K562 (cell line): ENCODE measurements at regions not wholly inside any gene's neighbourhood (a gene's known extent, or its start where the extent isn't known, plus 50 kb on each side); places are given as distances from the start of the nearest gene placed in this dataset.

ENCODE experiments used
- ATAC-seq: fragments of 200-7000 bp; cut with Tn5 transposase; 3 replicates; pipeline ENCODE4 v1.9.1; 2020; ENCODE audit warnings: moderate library complexity
- BruUV-seq: library from RNA; stranded (reverse); fragments of 400-500 nt; replicated peaks from 2 replicates; lab custom pipeline; 2021; lab: Mats Ljungman, UMichigan
- CTCF ChIA-PET: fragments of 300-600 bp; formaldehyde crosslinking; extraction: SDS; loops from one replicate; lab custom pipeline; 2021; ENCODE audit warnings: low intra/inter-chr PET ratio; lab: Yijun Ruan, JAX
- POLR2A ChIA-PET: fragments of 300-600, 350-650 bp; sonication (Branson Sonifier 250); formaldehyde crosslinking; extraction: SDS; loops from one replicate; lab custom pipeline; 2021; ENCODE audit warnings: antibody characterized with exemption, inconsistent platforms; lab: Yijun Ruan, JAX
- DNase-seq, 4 experiments: peaks; one replicate each; pipeline versions ENCODE4 v3.0.0 to v3.0.0-alpha.2; 2011 to 2018; ENCODE audit warnings: low spot score in 3 of 4, mixed read lengths in 3 of 4; ENCODE audit errors: extremely low read depth in 1 of 4
- FAIRE-seq: peaks from 2 replicates; lab custom pipeline; 2011; peaks lifted over from hg19 to GRCh38; lab: Jason Lieb, UNC
- H2AFZ ChIP-seq: 2 replicates; pipeline ENCODE4 v1.6.0; 2011; ENCODE audit warnings: low read depth, low read length, control low read depth, inconsistent platforms
- H3K27ac ChIP-seq: fragments of 200-600 bp; 3 replicates; pipeline ENCODE4 v1.8.0; 2011; ENCODE audit warnings: low read depth, mild to moderate bottlenecking, control low read depth, inconsistent platforms, low read length, moderate library complexity, mixed read lengths; ENCODE audit errors: extremely low read depth
- H3K27me3 ChIP-seq, 2 experiments: fragments of 300-600 bp in 1 of 2; 2 replicates in 1 of 2; 3 replicates in 1 of 2; pipeline versions ENCODE4 v1.6.0 to v1.8.0; 2011; ENCODE audit warnings: inconsistent platforms in 2 of 2, low read length in 2 of 2, mild to moderate bottlenecking in 1 of 2, mixed read lengths in 1 of 2, moderate library complexity in 1 of 2; ENCODE audit not compliant: control insufficient read depth in 2 of 2, insufficient read depth in 2 of 2
- H3K36me3 ChIP-seq: fragments of 300-600 bp; 3 replicates; pipeline ENCODE4 v1.8.0; 2011; ENCODE audit warnings: mild to moderate bottlenecking, low read length, inconsistent platforms; ENCODE audit not compliant: control insufficient read depth, insufficient read depth
- H3K4me1 ChIP-seq, 2 experiments: fragments of 200-600 bp in 1 of 2; replicated peaks in 1 of 2; 2 replicates in 1 of 2; 3 replicates in 1 of 2; pipeline versions ENCODE4 v1.5.1 to v1.8.0; 2011; ENCODE audit warnings: inconsistent platforms in 2 of 2, low read length in 2 of 2, mild to moderate bottlenecking in 1 of 2, mixed read lengths in 1 of 2, moderate library complexity in 1 of 2; ENCODE audit not compliant: control insufficient read depth in 2 of 2, insufficient read depth in 2 of 2
- H3K4me2 ChIP-seq: 2 replicates; pipeline ENCODE4 v1.6.1; 2011; ENCODE audit warnings: low read length, control low read depth, inconsistent platforms, mixed read lengths; ENCODE audit not compliant: insufficient read depth
- H3K4me3 ChIP-seq: fragments of 200-600 bp; sonication (generic), shearing (Covaris generic); 2 replicates; pipeline ENCODE4 v1.5.1; 2016; ENCODE audit warnings: control low read depth, inconsistent platforms
- H3K79me2 ChIP-seq: fragments of 200-600 bp; 3 replicates; pipeline ENCODE4 v1.8.0; 2011; ENCODE audit warnings: low read length, inconsistent platforms; ENCODE audit not compliant: control insufficient read depth, insufficient read depth
- H3K9ac ChIP-seq, 2 experiments: 2 replicates each; pipeline versions ENCODE4 v1.6.0 to v1.6.1; 2011; ENCODE audit warnings: low read depth in 2 of 2, low read length in 2 of 2, control low read depth in 1 of 2, inconsistent platforms in 1 of 2, mild to moderate bottlenecking in 1 of 2, mixed read lengths in 1 of 2; ENCODE audit not compliant: insufficient read depth in 1 of 2
- H3K9me1 ChIP-seq: one replicate; pipeline ENCODE4 v1.6.0; 2011; ENCODE audit warnings: inconsistent platforms, mild to moderate bottlenecking, low read length, moderate library complexity; ENCODE audit not compliant: control insufficient read depth, insufficient read depth
- H3K9me3 ChIP-seq: replicated peaks from 2 replicates; pipeline ENCODE4 v1.5.1; 2011; ENCODE audit warnings: low read depth, low read length, inconsistent platforms; ENCODE audit not compliant: control insufficient read depth, insufficient read depth
- H4K20me1 ChIP-seq: replicated peaks from 2 replicates; pipeline ENCODE4 v1.6.1; 2011; ENCODE audit warnings: low read length, inconsistent platforms, mixed read lengths; ENCODE audit not compliant: control insufficient read depth, insufficient read depth
- CXXC5 ChIP-seq: fragments of 250-450 bp; sonication (Bioruptor Pico); IDR thresholded peaks from 2 replicates; pipeline ENCODE4 v1.8.0; 2022; ENCODE audit warnings: inconsistent platforms, mild to moderate bottlenecking, moderate library complexity
- RBFOX2 ChIP-seq: fragments of 200-400 bp; formaldehyde crosslinking; IDR thresholded peaks from 2 replicates; pipeline ENCODE4 v1.6.1; 2017; ENCODE audit warnings: low read depth, mild to moderate bottlenecking, low read length, moderate library complexity
- RCOR1 ChIP-seq, 2 experiments: IDR thresholded peaks; 2 replicates each; pipeline ENCODE4 v1.6.1; 2012; ENCODE audit warnings: low read depth in 2 of 2, low read length in 2 of 2, borderline replicate concordance in 1 of 2, improper control_type of control experiment in 1 of 2
- SLC30A9 ChIP-seq: fragments of 250-450 bp; sonication (Bioruptor Pico); IDR thresholded peaks from 2 replicates; pipeline ENCODE4 v1.8.0; 2022; ENCODE audit warnings: mild to moderate bottlenecking, moderate library complexity
- WGBS: fragments of 100-300 bp; shearing (Covaris generic); methylation state at CpG from one replicate; pipeline ENCODE4 v1.1.6; 2016; ENCODE audit warnings: low coverage, mixed read lengths; ENCODE audit not compliant: insufficient coverage; ENCODE audit errors: missing lambda C conversion rate; 5-methylcytosine and 5-hydroxymethylcytosine counted together
- in situ Hi-C: fragments of 300-500 bp; cut with MboI; formaldehyde crosslinking; loops from 4 replicates; pipeline ENCODE4 v1.15.0; 2018; ENCODE audit warnings: inconsistent platforms, mixed read lengths
- intact Hi-C: fragments of 100-400 bp; cut with micrococcal nuclease; formaldehyde crosslinking; loops from 2 replicates; pipeline ENCODE4 v1.14.2; 2022
- TF ChIP-seq, protein P1 (sequence below), 2 experiments: IDR thresholded peaks in 1 of 2; conservative IDR thresholded peaks in 1 of 2; 2 replicates each; pipeline ENCODE4 v1.6.1; 2016; ENCODE audit warnings: low read depth in 2 of 2, mild to moderate bottlenecking in 1 of 2, missing compliant biosample characterization in 1 of 2, missing genetic modification characterization in 1 of 2, moderate library complexity in 1 of 2
- TF ChIP-seq, protein P2 (sequence below): sonication (generic); formaldehyde crosslinking; IDR thresholded peaks from 2 replicates; pipeline ENCODE4 v1.8.0; 2022; ENCODE audit warnings: mild to moderate bottlenecking, low read depth, missing genetic modification reagents

DNA sequence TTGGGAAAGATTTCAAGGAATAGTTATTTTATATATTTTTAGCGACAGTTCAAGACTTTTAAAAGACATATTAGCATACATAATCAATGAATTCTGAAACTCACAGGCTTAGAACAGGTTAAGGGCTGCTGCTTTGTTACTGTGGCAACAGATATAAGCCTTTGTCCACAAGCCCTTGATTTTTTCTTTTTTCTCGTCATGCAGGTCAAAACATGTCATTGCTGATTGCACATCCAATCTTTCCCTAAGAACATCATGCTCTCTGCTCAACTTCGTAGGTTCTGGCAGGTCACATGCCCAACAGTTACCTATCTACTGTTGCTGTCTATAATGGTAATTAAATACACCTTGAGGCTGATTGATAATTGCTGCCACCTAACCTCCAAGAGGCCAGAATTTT lies 172.5 kb upstream of the PTPRD start:
- no peaks in the 10 kb centered on the region for H3K27me3 ChIP-seq
- FAIRE-seq: no peak
- CTCF ChIA-PET: no interaction called here
- no peak overlapping the region for H3K27ac ChIP-seq
- 0% methylated on average over 3 of the region's 3 CpGs for WGBS
- no peaks in the 10 kb centered on the region for H3K4me1 ChIP-seq
- no peaks in the 10 kb centered on the region for H3K79me2 ChIP-seq
- no peaks in the 10 kb centered on the region for H3K36me3 ChIP-seq
- no peak for DNase-seq
- H4K20me1 ChIP-seq: no peaks in the 10 kb centered on the region
- POLR2A ChIA-PET: no interaction called here
- no peak for TF ChIP-seq SLC30A9 (CRISPR knock-in tag)
- TF ChIP-seq CXXC5: no peak
- TF ChIP-seq, protein P1, sequence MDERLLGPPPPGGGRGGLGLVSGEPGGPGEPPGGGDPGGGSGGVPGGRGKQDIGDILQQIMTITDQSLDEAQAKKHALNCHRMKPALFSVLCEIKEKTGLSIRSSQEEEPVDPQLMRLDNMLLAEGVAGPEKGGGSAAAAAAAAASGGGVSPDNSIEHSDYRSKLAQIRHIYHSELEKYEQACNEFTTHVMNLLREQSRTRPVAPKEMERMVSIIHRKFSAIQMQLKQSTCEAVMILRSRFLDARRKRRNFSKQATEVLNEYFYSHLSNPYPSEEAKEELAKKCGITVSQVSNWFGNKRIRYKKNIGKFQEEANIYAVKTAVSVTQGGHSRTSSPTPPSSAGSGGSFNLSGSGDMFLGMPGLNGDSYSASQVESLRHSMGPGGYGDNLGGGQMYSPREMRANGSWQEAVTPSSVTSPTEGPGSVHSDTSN (CRISPR knock-in tag; IDR thresholded peaks at IDR 0.05; ENCODE audit: low read depth): no peak
- TF ChIP-seq, protein P1 (tag; conservative IDR thresholded peaks at IDR 0.05; ENCODE audit: low read depth): no peak
- TF ChIP-seq RCOR1 (IDR thresholded peaks at IDR 0.05; ENCODE audit: borderline replicate concordance in 1 of 2, low read depth in 2 of 2, low read length in 2 of 2): no peak
- TF ChIP-seq, protein P2, sequence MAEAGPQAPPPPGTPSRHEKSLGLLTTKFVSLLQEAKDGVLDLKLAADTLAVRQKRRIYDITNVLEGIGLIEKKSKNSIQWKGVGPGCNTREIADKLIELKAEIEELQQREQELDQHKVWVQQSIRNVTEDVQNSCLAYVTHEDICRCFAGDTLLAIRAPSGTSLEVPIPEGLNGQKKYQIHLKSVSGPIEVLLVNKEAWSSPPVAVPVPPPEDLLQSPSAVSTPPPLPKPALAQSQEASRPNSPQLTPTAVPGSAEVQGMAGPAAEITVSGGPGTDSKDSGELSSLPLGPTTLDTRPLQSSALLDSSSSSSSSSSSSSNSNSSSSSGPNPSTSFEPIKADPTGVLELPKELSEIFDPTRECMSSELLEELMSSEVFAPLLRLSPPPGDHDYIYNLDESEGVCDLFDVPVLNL (CRISPR knock-in tag): no peak
- no peak for TF ChIP-seq RBFOX2
- in situ Hi-C loops: no loop called here
- no peaks in the 10 kb centered on the region for H3K9me3 ChIP-seq
- intact Hi-C loops: no loop called here
- H3K9me1 ChIP-seq: no peaks in the 10 kb centered on the region
- no TSS peak for BruUV-seq
- ATAC-seq: no peak
- no peak overlapping the region for H3K4me2 ChIP-seq
- H3K9ac ChIP-seq: no peak overlapping the region
- no peak overlapping the region for H3K4me3 ChIP-seq
- no peak overlapping the region for H2AFZ ChIP-seq
